MM.1S (cell line): ENCODE measurements at regions not wholly inside any gene's neighbourhood (a gene's known extent, or its start where the extent isn't known, plus 50 kb on each side); places are given as distances from the start of the nearest gene placed in this dataset.

Experiments
- EZH2 ChIP-seq: fragments of 300-600 bp; sonication (generic); optimal IDR thresholded peaks from 2 replicates; pipeline ENCODE3; 2017; ENCODE audit warnings: low read depth, mild to moderate bottlenecking, antibody characterized with exemption, low read length, mixed read lengths
- TF ChIP-seq, protein P1 (sequence below): fragments of 300-600 bp; sonication (generic); IDR thresholded peaks from 2 replicates; pipeline ENCODE4 v1.5.1; 2016; ENCODE audit warnings: antibody characterized with exemption, low read length, mixed read lengths

DNA sequence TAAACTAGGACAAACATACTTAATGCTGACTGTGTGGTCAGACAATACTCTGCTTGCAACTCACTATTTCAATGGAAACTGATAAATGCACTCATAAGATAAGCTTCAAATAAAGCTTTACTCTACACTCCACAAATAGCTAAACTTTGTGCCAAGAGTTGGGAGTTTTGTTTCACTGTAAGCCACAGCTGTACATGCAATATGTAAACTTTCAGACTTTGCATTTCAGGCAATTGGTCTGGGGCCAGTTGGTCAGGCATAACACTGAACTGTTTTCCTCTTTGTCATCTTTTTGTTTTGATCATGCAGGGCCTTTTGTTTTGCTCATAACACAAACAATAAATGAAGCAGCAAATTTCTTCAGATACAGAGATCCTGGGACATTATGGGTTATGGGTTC lies 426.2 kb downstream of the IPO8 start:
- TF ChIP-seq, protein P1, sequence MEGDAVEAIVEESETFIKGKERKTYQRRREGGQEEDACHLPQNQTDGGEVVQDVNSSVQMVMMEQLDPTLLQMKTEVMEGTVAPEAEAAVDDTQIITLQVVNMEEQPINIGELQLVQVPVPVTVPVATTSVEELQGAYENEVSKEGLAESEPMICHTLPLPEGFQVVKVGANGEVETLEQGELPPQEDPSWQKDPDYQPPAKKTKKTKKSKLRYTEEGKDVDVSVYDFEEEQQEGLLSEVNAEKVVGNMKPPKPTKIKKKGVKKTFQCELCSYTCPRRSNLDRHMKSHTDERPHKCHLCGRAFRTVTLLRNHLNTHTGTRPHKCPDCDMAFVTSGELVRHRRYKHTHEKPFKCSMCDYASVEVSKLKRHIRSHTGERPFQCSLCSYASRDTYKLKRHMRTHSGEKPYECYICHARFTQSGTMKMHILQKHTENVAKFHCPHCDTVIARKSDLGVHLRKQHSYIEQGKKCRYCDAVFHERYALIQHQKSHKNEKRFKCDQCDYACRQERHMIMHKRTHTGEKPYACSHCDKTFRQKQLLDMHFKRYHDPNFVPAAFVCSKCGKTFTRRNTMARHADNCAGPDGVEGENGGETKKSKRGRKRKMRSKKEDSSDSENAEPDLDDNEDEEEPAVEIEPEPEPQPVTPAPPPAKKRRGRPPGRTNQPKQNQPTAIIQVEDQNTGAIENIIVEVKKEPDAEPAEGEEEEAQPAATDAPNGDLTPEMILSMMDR: no peak
- no peak for TF ChIP-seq EZH2
